H9 (cell line): ENCODE measurements at regions not wholly inside any gene's neighbourhood (a gene's known extent, or its start where the extent isn't known, plus 50 kb on each side); places are given as distances from the start of the nearest gene placed in this dataset.

ENCODE experiments used
- DNase-seq: peaks from one replicate; pipeline ENCODE4 v3.0.0-alpha.2; 2017
- H2AFZ ChIP-seq: one replicate; pipeline ENCODE4 v1.6.1; 2013; ENCODE audit warnings: mild to moderate bottlenecking, low read length, control low read depth, moderate library complexity
- H2AK5ac ChIP-seq: 2 replicates; pipeline ENCODE4 v1.6.1; 2013; ENCODE audit warnings: low read length, control low read depth, mixed read lengths; ENCODE audit not compliant: insufficient read length
- H2BK120ac ChIP-seq: one replicate; pipeline ENCODE4 v1.6.1; 2013; ENCODE audit warnings: low read depth, mild to moderate bottlenecking, low read length, control low read depth, inconsistent platforms; ENCODE audit not compliant: poor library complexity, severe bottlenecking
- H2BK12ac ChIP-seq: 2 replicates; pipeline ENCODE4 v1.6.1; 2013; ENCODE audit warnings: low read length, control low read depth, mixed read lengths, low read depth; ENCODE audit not compliant: insufficient read length
- H2BK15ac ChIP-seq: 2 replicates; pipeline ENCODE4 v1.6.1; 2013; ENCODE audit warnings: low read depth, low read length, control low read depth
- H2BK20ac ChIP-seq: one replicate; pipeline ENCODE4 v1.6.1; 2013; ENCODE audit warnings: low read depth, mild to moderate bottlenecking, low read length, control low read depth, inconsistent platforms; ENCODE audit not compliant: poor library complexity, severe bottlenecking
- H2BK5ac ChIP-seq: 2 replicates; pipeline ENCODE4 v1.6.1; 2013; ENCODE audit warnings: low read length, control low read depth, mixed read lengths; ENCODE audit not compliant: insufficient read length
- H3K14ac ChIP-seq: 2 replicates; pipeline ENCODE4 v1.6.1; 2013; ENCODE audit warnings: low read length, control low read depth; ENCODE audit not compliant: insufficient read depth
- H3K18ac ChIP-seq: 2 replicates; pipeline ENCODE4 v1.6.1; 2013; ENCODE audit warnings: low read depth, mild to moderate bottlenecking, mixed read lengths, low read length, control low read depth; ENCODE audit not compliant: insufficient read length
- H3K23ac ChIP-seq: 2 replicates; pipeline ENCODE4 v1.6.1; 2013; ENCODE audit warnings: low read length, control low read depth, mixed read lengths, low read depth; ENCODE audit not compliant: insufficient read length
- H3K23me2 ChIP-seq: 2 replicates; pipeline ENCODE4 v1.6.1; 2013; ENCODE audit warnings: low read depth, mild to moderate bottlenecking, mixed read lengths, low read length, control low read depth; ENCODE audit not compliant: insufficient read length, poor library complexity, severe bottlenecking
- H3K27ac ChIP-seq: 2 replicates; pipeline ENCODE4 v1.5.1; 2013; ENCODE audit warnings: low read length, control low read depth, mixed read lengths, low read depth; ENCODE audit not compliant: insufficient read length
- H3K27me3 ChIP-seq: 2 replicates; pipeline ENCODE4 v1.6.1; 2013; ENCODE audit warnings: low read length, control low read depth, inconsistent platforms; ENCODE audit not compliant: insufficient read depth
- H3K4ac ChIP-seq: 2 replicates; pipeline ENCODE4 v1.6.1; 2013; ENCODE audit warnings: low read depth, mild to moderate bottlenecking, control low read depth, inconsistent platforms, low read length, moderate library complexity
- H3K4me1 ChIP-seq: 2 replicates; pipeline ENCODE4 v1.6.1; 2013; ENCODE audit warnings: low read length, control low read depth, inconsistent platforms; ENCODE audit not compliant: insufficient read depth
- H3K4me2 ChIP-seq: 2 replicates; pipeline ENCODE4 v1.6.1; 2013; ENCODE audit warnings: low read length, control low read depth, mixed read lengths; ENCODE audit not compliant: insufficient read length, insufficient read depth
- H3K56ac ChIP-seq: 2 replicates; pipeline ENCODE4 v1.6.1; 2013; ENCODE audit warnings: low read depth, mild to moderate bottlenecking, mixed read lengths, low read length, control low read depth; ENCODE audit not compliant: insufficient read length
- H3K79me1 ChIP-seq: 2 replicates; pipeline ENCODE4 v1.6.1; 2013; ENCODE audit warnings: low read depth, mild to moderate bottlenecking, moderate library complexity, low read length, control low read depth, inconsistent platforms; ENCODE audit not compliant: insufficient read depth, poor library complexity, severe bottlenecking
- H3K79me2 ChIP-seq: 2 replicates; pipeline ENCODE4 v1.6.1; 2013; ENCODE audit warnings: low read length, control low read depth, inconsistent platforms; ENCODE audit not compliant: insufficient read depth
- H3K9ac ChIP-seq: 2 replicates; pipeline ENCODE4 v1.6.1; 2013; ENCODE audit warnings: low read length, control low read depth, mixed read lengths; ENCODE audit not compliant: insufficient read length; ENCODE audit errors: extremely low read depth
- H3K9me3 ChIP-seq: one replicate; pipeline ENCODE4 v1.6.1; 2013; ENCODE audit warnings: low read depth, low read length, inconsistent platforms; ENCODE audit not compliant: control insufficient read depth
- H3T11ph ChIP-seq: one replicate; pipeline ENCODE4 v1.6.1; 2013; ENCODE audit warnings: mild to moderate bottlenecking, low read length, control low read depth, inconsistent platforms
- H4K20me1 ChIP-seq: one replicate; pipeline ENCODE4 v1.6.1; 2013; ENCODE audit not compliant: control insufficient read depth, insufficient read length, insufficient read depth
- H4K5ac ChIP-seq: 2 replicates; pipeline ENCODE4 v1.6.1; 2013; ENCODE audit warnings: low read depth, mild to moderate bottlenecking, mixed read lengths, low read length, control low read depth; ENCODE audit not compliant: insufficient read length
- H4K8ac ChIP-seq: replicated peaks from 2 replicates; pipeline ENCODE4 v1.6.1; 2013; ENCODE audit warnings: low read length, control low read depth, mixed read lengths, low read depth; ENCODE audit not compliant: insufficient read length
- H4K91ac ChIP-seq: 2 replicates; pipeline ENCODE4 v1.6.1; 2013; ENCODE audit warnings: low read depth, mild to moderate bottlenecking, moderate library complexity, mixed read lengths, low read length, control low read depth; ENCODE audit not compliant: insufficient read length
- H3K27ac Mint-ChIP-seq, 3 experiments: 2 replicates in 2 of 3; 3 replicates in 1 of 3; pipeline ENCODE4 v1.8.0; 2020 to 2021; ENCODE audit warnings: mixed read lengths in 3 of 3, mild to moderate bottlenecking in 1 of 3, moderate library complexity in 1 of 3
- H3K27me3 Mint-ChIP-seq: 2 replicates; pipeline ENCODE4 v1.8.0; 2021; ENCODE audit warnings: low read depth, mild to moderate bottlenecking, moderate library complexity, mixed read lengths
- H3K36me3 Mint-ChIP-seq, 3 experiments: 2 replicates in 2 of 3; 3 replicates in 1 of 3; pipeline ENCODE4 v1.8.0; 2020 to 2021; ENCODE audit warnings: low read depth in 3 of 3, mixed read lengths in 3 of 3; ENCODE audit not compliant: insufficient read depth in 1 of 3
- H3K4me1 Mint-ChIP-seq, 2 experiments: 2 replicates each; pipeline ENCODE4 v1.8.0; 2020; ENCODE audit warnings: mixed read lengths in 2 of 2
- H3K4me3 Mint-ChIP-seq, 2 experiments: 2 replicates in 1 of 2; 3 replicates in 1 of 2; pipeline ENCODE4 v1.8.0; 2020 to 2021; ENCODE audit warnings: mild to moderate bottlenecking in 2 of 2, mixed read lengths in 2 of 2, moderate library complexity in 1 of 2
- H3K9me3 Mint-ChIP-seq, 2 experiments: 2 replicates in 1 of 2; 3 replicates in 1 of 2; pipeline ENCODE4 v1.8.0; 2020; ENCODE audit warnings: mild to moderate bottlenecking in 2 of 2, mixed read lengths in 2 of 2, moderate library complexity in 1 of 2
- CTCF ChIP-seq: fragments of 200-600 bp; sonication (generic); conservative IDR thresholded peaks from 3 replicates; pipeline ENCODE4 v1.8.0; 2021; ENCODE audit warnings: antibody characterized with exemption, mild to moderate bottlenecking
- WGBS: extraction: QIAGEN DNeasy Blood & Tissue Kit; methylation state at CpG from one replicate; pipeline ENCODE4 v1.1.7; 2013; ENCODE audit warnings: missing lambda C conversion rate, low lambda C conversion rate, mixed read lengths; ENCODE audit not compliant: insufficient read length; ENCODE audit errors: extremely low coverage; 5-methylcytosine and 5-hydroxymethylcytosine counted together

DNA sequence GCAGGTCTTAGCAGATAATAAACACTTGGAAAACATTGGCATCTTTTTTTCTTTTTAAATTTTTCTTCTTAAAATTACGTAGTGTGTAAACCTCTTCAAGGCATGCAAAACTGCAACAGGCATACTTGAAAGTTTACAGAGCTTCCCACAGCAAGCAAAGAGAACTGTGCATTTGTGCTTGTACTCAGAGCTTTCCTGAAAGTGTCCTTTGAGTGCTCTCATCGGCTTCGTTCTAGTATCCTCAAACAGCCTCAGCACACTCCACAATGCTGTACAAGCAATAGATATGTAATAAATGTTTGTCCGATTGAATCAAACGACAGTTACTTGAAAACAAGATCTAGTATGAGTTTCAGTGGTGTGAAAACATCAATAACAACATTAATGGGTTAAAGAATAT lies 227.5 kb downstream of the PAPSS1 start:
- no peaks in the 10 kb centered on the region for H4K20me1 ChIP-seq
- WGBS, result no CpG with 5 or more reads among the region's 5 CpGs
- H3K4me1 Mint-ChIP-seq, result no peaks in the 10 kb centered on the region

More for the DNA sequence above, 227.5 kb downstream of the PAPSS1 start:
- Histone ChIP-seq H4K5ac (no peak overlapping the region), H3T11ph (no peak overlapping the region), H3K14ac (no peak overlapping the region), H3K79me1 (no peaks in the 10 kb centered on the region), H2AK5ac (no peak overlapping the region), H2BK12ac (no peak overlapping the region), H3K27ac (no peak overlapping the region), H3K23me2 (no peaks in the 10 kb centered on the region), H4K91ac (no peak overlapping the region), H3K27me3 (no peaks in the 10 kb centered on the region), H2BK20ac (no peak overlapping the region), H3K9ac (no peak overlapping the region), H2BK15ac (no peak overlapping the region), H4K8ac (no peak overlapping the region), H3K4me2 (no peak overlapping the region), H3K18ac (no peak overlapping the region), H2AFZ (no peak overlapping the region), H3K23ac (no peak overlapping the region), H3K9me3 (no peaks in the 10 kb centered on the region), H2BK120ac (no peak overlapping the region), H3K79me2 (no peaks in the 10 kb centered on the region), H2BK5ac (no peak overlapping the region), H3K4me1 (no peaks in the 10 kb centered on the region), H3K56ac (no peak overlapping the region), H3K4ac (no peak overlapping the region)
- H3K36me3 Mint-ChIP-seq, result no peaks in the 10 kb centered on the region
- no peak overlapping the region for H3K27ac Mint-ChIP-seq
- no peaks in the 10 kb centered on the region for H3K27me3 Mint-ChIP-seq
- 0 out of 5 replicates have a peak, but pooled peaks cover 0 to 2% of the 10 kb centered on the region in 2 experiments for H3K9me3 Mint-ChIP-seq
- no peak overlapping the region for H3K4me3 Mint-ChIP-seq
- no peak for DNase-seq
- TF ChIP-seq CTCF, result no peak
